ENCODE measurements at regions not wholly inside any gene's neighbourhood (a gene's known extent, or its start where the extent isn't known, plus 50 kb on each side); places are given as distances from the start of the nearest gene placed in this dataset.
A peak's percentile ranks its signal among the peaks of the same experiment; 100 is the strongest.

GRCh38 chr18:10194592-10194991 lies 259.8 kb upstream of the APCDD1 start:
- Histone ChIP-seq H3K27me3 (no peaks in the 10 kb centered on the region), H3K36me3 (no peaks in the 10 kb centered on the region), H3K9me3 (ENCODE audit: low read depth) (no peaks in the 10 kb centered on the region), H3K4me1 (ENCODE audit: low read depth) (no peaks in the 10 kb centered on the region), H3K4me3 (no peak overlapping the region), H3K27ac (no peak overlapping the region)
- peak in 1 of 2 donors; percentile 21 for DNase-seq (ENCODE audit: low read depth in 1 of 2, low spot score in 1 of 2)
- TF ChIP-seq CTCF (IDR thresholded peaks at IDR 0.05; ENCODE audit: low read depth, low read length), result no peak

GRCh38 chr18:10195529-10195928 lies 258.9 kb upstream of the APCDD1 start:
- Histone ChIP-seq H3K27me3 (no peaks in the 10 kb centered on the region), H3K27ac (no peak overlapping the region), H3K4me3 (no peak overlapping the region), H3K36me3 (no peaks in the 10 kb centered on the region), H3K9me3 (ENCODE audit: low read depth) (no peaks in the 10 kb centered on the region), H3K4me1 (ENCODE audit: low read depth) (no peaks in the 10 kb centered on the region)
- TF ChIP-seq CTCF (IDR thresholded peaks at IDR 0.05; ENCODE audit: low read depth, low read length), result no peak
- no peak for DNase-seq (ENCODE audit: low read depth in 1 of 2, low spot score in 1 of 2)

- Histone ChIP-seq H3K4me1 (ENCODE audit: low read depth) (peaks cover 12% of the 10 kb centered on the region), H3K36me3 (no peaks in the 10 kb centered on the region), H3K9me3 (ENCODE audit: low read depth) (no peaks in the 10 kb centered on the region), H3K27ac (no peak overlapping the region), H3K4me3 (no peak overlapping the region), H3K27me3 (no peaks in the 10 kb centered on the region)
- no peak for TF ChIP-seq CTCF (IDR thresholded peaks at IDR 0.05; ENCODE audit: low read depth, low read length)
- DNase-seq (ENCODE audit: low read depth in 1 of 2, low spot score in 1 of 2), result no peak
These were observed 257.3 kb upstream of the APCDD1 start for GRCh38 chr18:10197097-10197496.

- TF ChIP-seq CTCF (IDR thresholded peaks at IDR 0.05; ENCODE audit: low read depth, low read length), result no peak
- Histone ChIP-seq H3K9me3 (ENCODE audit: low read depth) (no peaks in the 10 kb centered on the region), H3K4me3 (no peak overlapping the region), H3K27ac (no peak overlapping the region), H3K4me1 (ENCODE audit: low read depth) (peaks cover 25% of the 10 kb centered on the region), H3K36me3 (no peaks in the 10 kb centered on the region), H3K27me3 (peaks cover 9% of the 10 kb centered on the region)
- no peak for DNase-seq (ENCODE audit: low read depth in 1 of 2, low spot score in 1 of 2)
These were observed 253.2 kb upstream of the APCDD1 start for GRCh38 chr18:10201226-10201625.

- H3K4me1 ChIP-seq (ENCODE audit: low read depth), result peaks cover 25% of the 10 kb centered on the region
- no peak overlapping the region for H3K27ac ChIP-seq
- H3K4me3 ChIP-seq, result no peak overlapping the region
- no peaks in the 10 kb centered on the region for H3K9me3 ChIP-seq (ENCODE audit: low read depth)
- H3K36me3 ChIP-seq, result no peaks in the 10 kb centered on the region
- TF ChIP-seq CTCF (IDR thresholded peaks at IDR 0.05; ENCODE audit: low read depth, low read length), result no peak
- no peak for DNase-seq (ENCODE audit: low read depth in 1 of 2, low spot score in 1 of 2)
- peaks cover 9% of the 10 kb centered on the region for H3K27me3 ChIP-seq
These were observed 252.8 kb upstream of the APCDD1 start for GRCh38 chr18:10201659-10202058.

- no peak overlapping the region for H3K4me3 ChIP-seq
- DNase-seq (ENCODE audit: low read depth in 1 of 2, low spot score in 1 of 2), result peak in 1 of 2 donors; percentile 65
- no peak overlapping the region for H3K27ac ChIP-seq
- H3K36me3 ChIP-seq, result no peaks in the 10 kb centered on the region
- no peak for TF ChIP-seq CTCF (IDR thresholded peaks at IDR 0.05; ENCODE audit: low read depth, low read length)
- peaks cover 25% of the 10 kb centered on the region for H3K4me1 ChIP-seq (ENCODE audit: low read depth)
- no peaks in the 10 kb centered on the region for H3K9me3 ChIP-seq (ENCODE audit: low read depth)
- peaks cover 9% of the 10 kb centered on the region for H3K27me3 ChIP-seq
These were observed 251.6 kb upstream of the APCDD1 start for GRCh38 chr18:10202845-10203321.

Data from cardiac muscle cell (in vitro differentiated cells and primary cell).